Lung (tissue), 11 donors: ENCODE measurements at regions not wholly inside any gene's neighbourhood (a gene's known extent, or its start where the extent isn't known, plus 50 kb on each side); places are given as distances from the start of the nearest gene placed in this dataset.

Experiments
- ATAC-seq: fragments of 200-7000 bp; cut with Tn5 transposase; one replicate; pipeline ENCODE4 v1.9.1; 2020; ENCODE audit warnings: moderate number of reproducible peaks; ENCODE audit not compliant: insufficient read depth, low FRiP score
- DNase-seq, 3 donors: peaks; one replicate each; pipeline ENCODE4 v3.0.0-alpha.2; 2013 to 2017
- H3K27ac ChIP-seq, 2 donors: one replicate each; pipeline ENCODE4 v1.5.1; 2013; ENCODE audit warnings: mild to moderate bottlenecking in 2 of 2, moderate library complexity in 2 of 2, control low read depth in 1 of 2, inconsistent platforms in 1 of 2, low read depth in 1 of 2, low read length in 1 of 2
- H3K27me3 ChIP-seq, 3 donors: one replicate each; pipeline ENCODE4 v1.5.1; 2013; ENCODE audit warnings: low read length in 2 of 3; ENCODE audit not compliant: control insufficient read depth in 3 of 3, insufficient read depth in 3 of 3
- H3K36me3 ChIP-seq, 4 donors: one replicate each; pipeline ENCODE4 v1.5.1; 2013; ENCODE audit warnings: low read length in 4 of 4, mild to moderate bottlenecking in 1 of 4, moderate library complexity in 1 of 4; ENCODE audit not compliant: control insufficient read depth in 4 of 4, insufficient read depth in 4 of 4
- H3K4me1 ChIP-seq, 5 donors: one replicate each; pipeline ENCODE4 v1.5.1; 2013; ENCODE audit warnings: low read length in 5 of 5, mild to moderate bottlenecking in 2 of 5, moderate library complexity in 1 of 5; ENCODE audit not compliant: control insufficient read depth in 5 of 5, insufficient read depth in 5 of 5
- H3K4me3 ChIP-seq: one replicate; pipeline ENCODE4 v1.5.1; 2013; ENCODE audit warnings: mild to moderate bottlenecking, control low read depth, moderate library complexity
- H3K9ac ChIP-seq, 2 donors: one replicate each; pipeline ENCODE4 v1.5.1; 2013; ENCODE audit warnings: low read length in 2 of 2, control low read depth in 1 of 2; ENCODE audit not compliant: insufficient read depth in 1 of 2
- H3K9me3 ChIP-seq, 4 donors: one replicate each; pipeline ENCODE4 v1.5.1; 2013; ENCODE audit warnings: low read length in 3 of 4, mild to moderate bottlenecking in 1 of 4, moderate library complexity in 1 of 4; ENCODE audit not compliant: control insufficient read depth in 4 of 4, insufficient read depth in 3 of 4
- CTCF ChIP-seq: IDR thresholded peaks from 2 replicates; pipeline ENCODE4 v1.5.1; 2012; ENCODE audit warnings: mild to moderate bottlenecking; ENCODE audit errors: control extremely low read depth, extremely low read depth
- WGBS, 2 donors: extraction: QIAGEN DNeasy Blood & Tissue Kit; methylation state at CpG; one replicate each; pipeline ENCODE4 v1.1.7; 2013; 5-methylcytosine and 5-hydroxymethylcytosine counted together
- donor health status: control.
- donor health status: control.
- donor health status: Bipolar disorder and iron deficiency.
- donor health status: healthy.
- donor health status: DM: yes; HTN: yes; CAD: no.

- H3K27me3 ChIP-seq: peaks cover 0 to 3% (median 0%) of the 10 kb centered on the region in 3 donors
- ATAC-seq: no peak
- H3K4me1 ChIP-seq: peaks cover 0 to 9% (median 0%) of the 10 kb centered on the region in 5 donors
- no peak for DNase-seq
- TF ChIP-seq CTCF: no peak
- no peaks in the 10 kb centered on the region for H3K36me3 ChIP-seq
- no peak overlapping the region for H3K27ac ChIP-seq
- H3K4me3 ChIP-seq: no peak overlapping the region
- H3K9me3 ChIP-seq: no peaks in the 10 kb centered on the region
- WGBS, 2 donors: 86 to 87% methylated on average over 4 of the region's 4 CpGs
- no peak overlapping the region for H3K9ac ChIP-seq
Measured at GRCh38 chr18:8491516-8491915, 117.7 kb upstream of the RAB12 start.

GRCh38 chr18:8493141-8493540, 116.1 kb upstream of the RAB12 start:
- H3K4me3 ChIP-seq: no peak overlapping the region
- no peak for TF ChIP-seq CTCF
- no peaks in the 10 kb centered on the region for H3K36me3 ChIP-seq
- no peaks in the 10 kb centered on the region for H3K27me3 ChIP-seq
- no peak overlapping the region for H3K27ac ChIP-seq
- ATAC-seq (no peak), DNase-seq (no peak)
- H3K9me3 ChIP-seq: no peaks in the 10 kb centered on the region
- peaks cover 0 to 9% (median 0%) of the 10 kb centered on the region in 5 donors for H3K4me1 ChIP-seq
- no peak overlapping the region for H3K9ac ChIP-seq
- 87 to 93% methylated on average over 4 of the region's 4 CpGs for WGBS, 2 donors

GRCh38 chr18:8496186-8496585, 113.1 kb upstream of the RAB12 start:
- Histone ChIP-seq H3K9ac (no peak overlapping the region), H3K36me3 (no peaks in the 10 kb centered on the region), H3K9me3 (peaks cover 0 to 2% (median 0%) of the 10 kb centered on the region in 4 donors), H3K27ac (no peak overlapping the region), H3K4me3 (no peak overlapping the region), H3K4me1 (peaks cover 0 to 12% (median 2%) of the 10 kb centered on the region in 5 donors), H3K27me3 (no peaks in the 10 kb centered on the region)
- 40 to 65% methylated on average over 9 of the region's 9 CpGs for WGBS, 2 donors
- ATAC-seq (no peak), DNase-seq (peak in 2 of 3 donors; percentile 19 to 37)
- no peak for TF ChIP-seq CTCF

GRCh38 chr18:8498905-8499304, 110.3 kb upstream of the RAB12 start:
- H3K27me3 ChIP-seq: no peaks in the 10 kb centered on the region
- WGBS, 2 donors: 92 to 98% methylated on average over 4 of the region's 4 CpGs
- H3K27ac ChIP-seq: no peak overlapping the region
- no peak overlapping the region for H3K4me3 ChIP-seq
- peaks cover 0 to 14% (median 4%) of the 10 kb centered on the region in 5 donors for H3K4me1 ChIP-seq
- H3K36me3 ChIP-seq: no peaks in the 10 kb centered on the region
- H3K9me3 ChIP-seq: peaks cover 0 to 2% (median 0%) of the 10 kb centered on the region in 4 donors
- H3K9ac ChIP-seq: no peak overlapping the region
- DNase-seq: no peak
- no peak for TF ChIP-seq CTCF
- ATAC-seq: no peak
